Left renal cortex interstitium (tissue), 4 donors: ENCODE measurements at regions not wholly inside any gene's neighbourhood (a gene's known extent, or its start where the extent isn't known, plus 50 kb on each side); places are given as distances from the start of the nearest gene placed in this dataset.

ENCODE experiments used
- DNase-seq, 4 donors: peaks; one replicate each; pipeline ENCODE4 v3.0.0-alpha.2; 2013; ENCODE audit warnings: low read depth in 4 of 4, low spot score in 2 of 4, missing footprints in 1 of 4

GRCh38 chr13:105147461-105147860 lies 1388.0 kb downstream of the EFNB2 start:
- DNase-seq: no peak

- no peak for DNase-seq
Measured at GRCh38 chr13:105144936-105145335, 1390.5 kb downstream of the EFNB2 start.

- DNase-seq: no peak
Measured at GRCh38 chr13:105144020-105144419, 1391.4 kb downstream of the EFNB2 start.

- DNase-seq: no peak
Measured at GRCh38 chr13:105142556-105142955, 1392.9 kb downstream of the EFNB2 start.

- no peak for DNase-seq
Measured at GRCh38 chr13:105139380-105140285, 1395.8 kb downstream of the EFNB2 start.

- no peak for DNase-seq
Measured at GRCh38 chr13:105139048-105139379, 1396.4 kb downstream of the EFNB2 start.

GRCh38 chr13:105135852-105136615 lies 1399.4 kb downstream of the EFNB2 start:
- DNase-seq: no peak

- no peak for DNase-seq
Measured at GRCh38 chr13:105127732-105128131, 1407.7 kb downstream of the EFNB2 start.

- no peak for DNase-seq
Measured at GRCh38 chr13:105121221-105121620, 1414.2 kb downstream of the EFNB2 start.

GRCh38 chr13:105118426-105118985 lies 1417.0 kb downstream of the EFNB2 start:
- no peak for DNase-seq

- DNase-seq: no peak
Measured at GRCh38 chr13:105116966-105117365, 1418.5 kb downstream of the EFNB2 start.

- DNase-seq: no peak
Measured at GRCh38 chr13:105112561-105112960, 1422.9 kb downstream of the EFNB2 start.

GRCh38 chr13:105107781-105108180 lies 1427.7 kb downstream of the EFNB2 start:
- DNase-seq: no peak

- no peak for DNase-seq
Measured at GRCh38 chr13:105105471-105105870, 1430.0 kb downstream of the EFNB2 start.

GRCh38 chr13:105097521-105097920 lies 1437.9 kb downstream of the EFNB2 start:
- no peak for DNase-seq

- DNase-seq: no peak
Measured at GRCh38 chr13:105089858-105090643, 1445.4 kb downstream of the EFNB2 start.

- DNase-seq: no peak
Measured at GRCh38 chr13:105087945-105088344, 1447.5 kb downstream of the EFNB2 start.

GRCh38 chr13:105084931-105085330 lies 1450.5 kb downstream of the EFNB2 start:
- DNase-seq: no peak

GRCh38 chr13:105083992-105084391 lies 1451.5 kb downstream of the EFNB2 start:
- no peak for DNase-seq

- no peak for DNase-seq
Measured at GRCh38 chr13:105074755-105075154, 1460.7 kb downstream of the EFNB2 start.

GRCh38 chr13:105073041-105073440 lies 1462.4 kb downstream of the EFNB2 start:
- DNase-seq: no peak
